CD4-positive, alpha-beta T cell (primary cell): ENCODE measurements at regions not wholly inside any gene's neighbourhood (a gene's known extent, or its start where the extent isn't known, plus 50 kb on each side); places are given as distances from the start of the nearest gene placed in this dataset.
"Not testable (repeated sequence)": the region's sequence is repeated elsewhere in the genome, so short reads cannot be mapped to it uniquely, and the experiment has no call there.

Source experiments
- ATAC-seq: fragments of 200-7000 bp; cut with Tn5 transposase; one replicate; pipeline ENCODE4 v1.10.0; 2022; ENCODE audit warnings: mild to moderate bottlenecking; ENCODE audit not compliant: poor library complexity
- CTCF ChIA-PET: fragments of 350-600 bp; sonication (Branson Sonifier 250); formaldehyde crosslinking; loops from one replicate; lab custom pipeline; 2021; ENCODE audit warnings: antibody characterized with exemption, inconsistent platforms; lab: Charles Lee
- POLR2A ChIA-PET: fragments of 350-600 bp; sonication (Branson Sonifier 250); formaldehyde crosslinking; loops from one replicate; lab custom pipeline; 2021; ENCODE audit warnings: antibody characterized with exemption, inconsistent platforms; lab: Charles Lee
- DNase-seq, 14 experiments: peaks; one replicate each; pipeline ENCODE4 v3.0.0-alpha.2; 2013 to 2020; ENCODE audit warnings: mixed read lengths in 2 of 14
- H3K27ac ChIP-seq, 2 donors: one replicate each; pipeline versions ENCODE4 v1.5.1 to v1.7.0; 2013; ENCODE audit warnings: low read length in 2 of 2, low read depth in 1 of 2, mild to moderate bottlenecking in 1 of 2
- H3K27me3 ChIP-seq, 2 experiments: 1 replicate in 1 of 2; 2 replicates in 1 of 2; pipeline versions ENCODE4 v1.6.1 to v1.7.0; 2013; ENCODE audit warnings: low read length in 2 of 2, control low read depth in 1 of 2, mild to moderate bottlenecking in 1 of 2, moderate library complexity in 1 of 2; ENCODE audit not compliant: insufficient read depth in 2 of 2, control insufficient read depth in 1 of 2
- H3K36me3 ChIP-seq: one replicate; pipeline ENCODE4 v1.6.1; 2013; ENCODE audit warnings: low read length, control low read depth; ENCODE audit not compliant: insufficient read depth
- H3K4me1 ChIP-seq: one replicate; pipeline ENCODE4 v1.6.1; 2013; ENCODE audit warnings: low read length, control low read depth; ENCODE audit not compliant: insufficient read depth
- H3K4me3 ChIP-seq: one replicate; pipeline ENCODE4 v1.5.1; 2013; ENCODE audit warnings: mild to moderate bottlenecking, low read length, moderate library complexity
- H3K9me3 ChIP-seq, 2 experiments: 1 replicate in 1 of 2; 2 replicates in 1 of 2; pipeline versions ENCODE4 v1.6.1 to v1.7.0; 2013; ENCODE audit warnings: low read length in 2 of 2, mild to moderate bottlenecking in 2 of 2, control low read depth in 1 of 2, moderate library complexity in 1 of 2; ENCODE audit not compliant: control insufficient read depth in 1 of 2, insufficient read depth in 1 of 2
- H3K27ac Mint-ChIP-seq: one replicate; pipeline ENCODE4 v1.8.0; 2020; ENCODE audit warnings: mixed read lengths
- H3K27me3 Mint-ChIP-seq: one replicate; pipeline ENCODE4 v1.8.0; 2021; ENCODE audit warnings: mixed read lengths
- H3K36me3 Mint-ChIP-seq: one replicate; pipeline ENCODE4 v1.8.0; 2021; ENCODE audit warnings: low read depth, mixed read lengths
- H3K4me1 Mint-ChIP-seq: one replicate; pipeline ENCODE4 v1.8.0; 2021; ENCODE audit warnings: low read depth, mixed read lengths
- H3K4me3 Mint-ChIP-seq: one replicate; pipeline ENCODE4 v1.8.0; 2020; ENCODE audit warnings: mild to moderate bottlenecking, mixed read lengths
- H3K9me3 Mint-ChIP-seq: one replicate; pipeline ENCODE4 v1.8.0; 2020; ENCODE audit warnings: mixed read lengths
- intact Hi-C, 2 experiments: fragments of 100-400 bp; cut with DNase I in 1 of 2; cut with micrococcal nuclease in 1 of 2; formaldehyde crosslinking; loops; one replicate each; pipeline versions ENCODE4 v1.15.1 to v1.9.0; 2023 to 2025; cut with DNase I, micrococcal nuclease
- TF ChIP-seq, protein P1 (sequence below): fragments of 200-600 bp; IDR thresholded peaks from one replicate; pipeline ENCODE4 v1.8.0; 2022; ENCODE audit warnings: antibody characterized with exemption, mild to moderate bottlenecking

DNA sequence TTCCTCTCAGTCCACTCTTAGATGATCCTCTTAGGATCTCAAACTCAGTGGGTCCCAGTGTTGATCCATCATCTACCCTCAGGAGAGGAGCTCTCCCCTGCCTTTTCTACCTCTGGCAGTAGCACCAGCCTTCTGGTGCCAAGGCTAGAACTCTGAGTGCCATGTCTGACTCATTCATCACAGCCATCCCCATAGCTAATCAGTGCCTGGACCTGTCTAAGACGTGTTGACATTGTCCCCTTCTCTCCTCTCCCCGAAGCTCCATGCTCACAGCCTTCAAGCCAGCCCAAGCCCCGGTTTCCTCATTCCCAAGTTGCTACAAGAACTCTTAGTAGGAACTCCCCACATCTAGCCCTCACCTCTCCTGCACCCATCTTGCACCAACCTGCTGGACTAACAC, 73.5 kb upstream of the GRIN2A start:
- CTCF ChIA-PET = interaction anchor here (2.1 kb wide), 1 partner anchor 254 kb away, joined by 7 read pairs; no protein-coding TSS in a partner anchor
- no peak for ATAC-seq

DNA sequence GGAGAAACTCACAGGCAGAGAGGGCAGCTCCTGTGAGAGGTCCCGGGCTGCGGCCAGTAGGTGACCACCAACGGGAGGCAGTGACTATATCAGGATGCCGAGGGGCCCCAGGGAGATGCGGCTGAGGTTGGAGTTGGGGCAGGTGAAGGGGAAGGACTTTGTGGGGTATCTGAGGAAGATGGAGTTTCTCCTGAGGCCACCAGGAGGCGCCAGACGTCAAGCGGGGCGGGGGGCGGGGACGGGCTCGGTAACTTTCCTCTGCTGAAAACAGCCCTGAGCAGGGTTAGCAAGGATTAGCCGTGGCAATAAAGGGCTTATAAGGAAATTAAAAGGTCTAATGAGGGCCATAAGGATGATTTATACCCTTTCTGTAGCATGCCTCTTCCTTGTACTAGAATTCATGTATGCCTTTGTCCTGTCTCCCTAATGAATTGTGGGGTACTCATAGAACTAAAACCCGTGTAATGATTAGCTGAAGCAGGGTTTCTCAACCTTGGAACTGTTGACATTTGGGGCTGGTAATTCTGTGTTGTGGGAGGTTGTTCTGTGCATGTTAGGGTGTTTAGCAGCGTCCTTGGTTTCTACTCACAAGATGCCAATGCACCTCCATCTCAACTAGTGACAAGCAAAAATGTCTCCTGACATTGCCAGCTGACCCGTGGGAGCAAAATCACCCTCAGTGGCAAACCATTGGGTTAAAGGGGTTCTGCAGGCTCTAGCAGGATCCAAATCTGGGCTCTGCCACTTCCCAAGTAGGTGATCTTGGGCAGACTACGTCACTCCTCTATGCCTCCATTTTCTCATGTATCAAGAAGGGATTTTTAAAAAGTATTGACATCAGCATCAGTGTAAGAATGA, 74.8 kb upstream of the GRIN2A start:
- Histone ChIP-seq H3K36me3 (no peaks in the 10 kb centered on the region), H3K27ac (no peak overlapping the region), H3K4me3 (no peak overlapping the region), H3K4me1 (peaks cover 6% of the 10 kb centered on the region), H3K9me3 (no peaks in the 10 kb centered on the region), H3K27me3 (peaks cover 0 to 3% of the 10 kb centered on the region in 2 experiments)
- ATAC-seq = no peak
- DNase-seq = peak; percentile 11 to 77 (median 31)
- POLR2A ChIA-PET = no interaction called here
- Mint-ChIP-seq H3K9me3 (no peaks in the 10 kb centered on the region), H3K27ac (no peak overlapping the region), H3K4me3 (no peak overlapping the region), H3K27me3 (peaks cover 11% of the 10 kb centered on the region), H3K4me1 (peaks cover 11% of the 10 kb centered on the region), H3K36me3 (no peaks in the 10 kb centered on the region)
- TF ChIP-seq, protein P1, sequence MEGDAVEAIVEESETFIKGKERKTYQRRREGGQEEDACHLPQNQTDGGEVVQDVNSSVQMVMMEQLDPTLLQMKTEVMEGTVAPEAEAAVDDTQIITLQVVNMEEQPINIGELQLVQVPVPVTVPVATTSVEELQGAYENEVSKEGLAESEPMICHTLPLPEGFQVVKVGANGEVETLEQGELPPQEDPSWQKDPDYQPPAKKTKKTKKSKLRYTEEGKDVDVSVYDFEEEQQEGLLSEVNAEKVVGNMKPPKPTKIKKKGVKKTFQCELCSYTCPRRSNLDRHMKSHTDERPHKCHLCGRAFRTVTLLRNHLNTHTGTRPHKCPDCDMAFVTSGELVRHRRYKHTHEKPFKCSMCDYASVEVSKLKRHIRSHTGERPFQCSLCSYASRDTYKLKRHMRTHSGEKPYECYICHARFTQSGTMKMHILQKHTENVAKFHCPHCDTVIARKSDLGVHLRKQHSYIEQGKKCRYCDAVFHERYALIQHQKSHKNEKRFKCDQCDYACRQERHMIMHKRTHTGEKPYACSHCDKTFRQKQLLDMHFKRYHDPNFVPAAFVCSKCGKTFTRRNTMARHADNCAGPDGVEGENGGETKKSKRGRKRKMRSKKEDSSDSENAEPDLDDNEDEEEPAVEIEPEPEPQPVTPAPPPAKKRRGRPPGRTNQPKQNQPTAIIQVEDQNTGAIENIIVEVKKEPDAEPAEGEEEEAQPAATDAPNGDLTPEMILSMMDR = peak; percentile 68
- CTCF ChIA-PET = interaction anchor here (0.6 to 2.1 kb wide), 2 partner anchors 253 to 480 kb away, joined by 3 to 7 read pairs; no protein-coding TSS in a partner anchor
- intact Hi-C loops = loop anchor here (1.0 to 5.0 kb wide), 3 partner anchors 252 to 1690 kb away; no protein-coding TSS in a partner anchor

More for the DNA sequence above, 73.5 kb upstream of the GRIN2A start:
- Histone ChIP-seq H3K4me3 (no peak overlapping the region), H3K36me3 (no peaks in the 10 kb centered on the region), H3K27me3 (peaks cover 0 to 3% of the 10 kb centered on the region in 2 experiments), H3K4me1 (peaks cover 6% of the 10 kb centered on the region), H3K9me3 (no peaks in the 10 kb centered on the region), H3K27ac (no peak overlapping the region)
- Mint-ChIP-seq H3K9me3 (no peaks in the 10 kb centered on the region), H3K4me3 (no peak overlapping the region), H3K4me1 (peaks cover 11% of the 10 kb centered on the region), H3K27me3 (peaks cover 11% of the 10 kb centered on the region), H3K27ac (no peak overlapping the region), H3K36me3 (no peaks in the 10 kb centered on the region)
- no peak for DNase-seq
- intact Hi-C loops = loop anchor here in 1 of 2 experiments (2.0 to 5.0 kb wide), 2 partner anchors 481 to 1688 kb away; no protein-coding TSS in a partner anchor
- TF ChIP-seq, protein P1 = no peak
- POLR2A ChIA-PET = no interaction called here

DNA sequence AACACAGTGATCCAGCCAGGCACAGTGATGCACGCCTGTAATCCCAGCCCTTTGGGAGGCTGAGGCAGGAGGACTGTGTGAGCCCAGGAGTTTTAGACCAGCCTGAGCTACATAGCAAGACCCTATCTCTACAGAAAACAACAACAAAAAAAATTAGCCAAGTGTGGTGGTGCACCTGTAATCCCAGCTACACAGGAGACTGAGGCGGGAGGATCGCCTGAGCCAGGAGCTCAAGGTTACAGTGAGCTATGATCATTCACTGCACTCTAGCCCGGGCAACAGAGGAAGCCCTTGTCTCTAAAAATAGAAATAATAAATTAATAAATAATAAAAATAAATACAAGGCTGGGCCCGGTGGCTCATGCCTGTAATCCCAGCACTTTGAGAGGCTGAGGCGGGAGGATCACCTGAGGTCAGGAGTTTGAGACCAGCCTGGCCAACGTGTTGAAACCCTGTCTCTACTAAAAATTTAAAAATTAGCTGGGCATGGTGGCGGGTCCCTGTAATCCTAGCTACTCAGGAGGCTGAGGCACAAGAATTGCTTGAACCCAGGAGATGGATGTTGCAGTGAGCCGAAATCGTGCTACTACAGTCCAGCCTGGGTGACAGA, 75.5 kb upstream of the GRIN2A start:
- intact Hi-C loops = loop anchor here (1.0 to 5.0 kb wide), 3 partner anchors 252 to 1690 kb away; no protein-coding TSS in a partner anchor
- H3K4me3 ChIP-seq, POLR2A ChIA-PET, H3K9me3 Mint-ChIP-seq, H3K27ac ChIP-seq, DNase-seq, ATAC-seq, H3K36me3 Mint-ChIP-seq, H3K4me3 Mint-ChIP-seq, H3K4me1 ChIP-seq, H3K27ac Mint-ChIP-seq, H3K36me3 ChIP-seq, H3K27me3 ChIP-seq, H3K9me3 ChIP-seq: not testable (repeated sequence)
- Mint-ChIP-seq H3K27me3 (peaks cover 11% of the 10 kb centered on the region), H3K4me1 (peaks cover 11% of the 10 kb centered on the region)
- CTCF ChIA-PET = interaction anchor here (2.1 kb wide), 1 partner anchor 252 kb away, joined by 7 read pairs; no protein-coding TSS in a partner anchor

DNA sequence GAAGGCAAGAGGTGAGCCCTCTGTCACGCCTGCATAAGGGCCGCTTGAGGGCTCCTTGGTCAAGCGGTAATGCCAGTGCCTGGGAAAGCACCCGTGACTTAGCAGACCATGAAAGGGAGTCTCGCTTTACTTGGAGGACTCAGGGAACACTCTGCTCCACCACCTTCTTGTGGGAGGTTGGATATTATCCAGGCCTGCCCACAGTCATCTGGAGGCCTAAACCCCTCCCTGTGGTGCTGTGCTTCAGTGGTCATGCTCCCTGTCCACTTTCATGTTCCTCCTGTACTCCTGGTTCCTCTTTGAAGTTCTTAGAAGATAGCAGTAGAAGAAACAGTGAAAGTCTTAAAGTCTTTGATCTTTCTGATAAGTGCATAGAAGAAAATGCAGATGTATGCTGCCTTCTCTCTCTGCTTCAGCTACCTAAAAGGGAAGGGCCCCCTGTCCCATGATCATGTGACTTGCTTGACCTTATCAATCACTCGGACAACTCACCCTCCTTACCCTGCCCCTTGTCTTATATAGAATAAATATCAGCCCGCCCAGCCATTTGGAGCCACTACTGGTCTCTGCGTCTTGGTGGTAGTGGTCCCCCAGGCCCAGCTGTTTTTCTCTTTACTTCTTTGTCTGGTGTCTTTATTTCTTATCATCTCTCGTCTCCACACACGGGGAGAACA, 76.8 kb upstream of the GRIN2A start:
- H3K4me1 Mint-ChIP-seq = peaks cover 11% of the 10 kb centered on the region
- ATAC-seq, H3K36me3 ChIP-seq, H3K27ac ChIP-seq, H3K9me3 ChIP-seq, DNase-seq, POLR2A ChIA-PET, CTCF ChIA-PET, H3K27me3 ChIP-seq, H3K27ac Mint-ChIP-seq, H3K36me3 Mint-ChIP-seq, H3K4me3 ChIP-seq, H3K27me3 Mint-ChIP-seq, H3K4me3 Mint-ChIP-seq, H3K9me3 Mint-ChIP-seq, H3K4me1 ChIP-seq: not testable (repeated sequence)
- intact Hi-C loops = loop anchor here in 1 of 2 experiments (5.0 kb wide), 1 partner anchor 1692 kb away; no protein-coding TSS in a partner anchor
